B cell (primary cell): ENCODE measurements at regions not wholly inside any gene's neighbourhood (a gene's known extent, or its start where the extent isn't known, plus 50 kb on each side); places are given as distances from the start of the nearest gene placed in this dataset.
"Not testable (repeated sequence)": the region's sequence is repeated elsewhere in the genome, so short reads cannot be mapped to it uniquely, and the experiment has no call there.

Experiments
- CTCF ChIP-seq: fragments of 200-600 bp; IDR thresholded peaks from one replicate; pipeline ENCODE4 v1.8.0; 2022; ENCODE audit warnings: antibody characterized with exemption, mild to moderate bottlenecking
- EZH2 ChIP-seq: IDR thresholded peaks from 2 replicates; pipeline ENCODE4 v1.6.1; 2012; ENCODE audit warnings: borderline replicate concordance, low read depth, mild to moderate bottlenecking, moderate library complexity, low read length; ENCODE audit not compliant: insufficient read depth, poor library complexity, severe bottlenecking

GRCh38 chr18:21981489-21981888 is 187.9 kb upstream of the GATA6 start:
- not testable (repeated sequence) for TF ChIP-seq CTCF, EZH2
